Ovary (tissue), 3 donors: ENCODE measurements at regions not wholly inside any gene's neighbourhood (a gene's known extent, or its start where the extent isn't known, plus 50 kb on each side); places are given as distances from the start of the nearest gene placed in this dataset.

Experiments
- POLR2A ChIP-seq: fragments of 450-650 bp; IDR thresholded peaks from one replicate; pipeline ENCODE4 v1.6.1; 2017; ENCODE audit warnings: antibody characterized with exemption, mild to moderate bottlenecking, moderate library complexity
- TF ChIP-seq, protein P1 (sequence below), 3 donors: fragments of 450-650 bp in 2 of 3; fragments of 200-600 bp in 1 of 3; IDR thresholded peaks; one replicate each; pipeline versions ENCODE4 v1.5.1 to v1.8.0; 2016 to 2022; ENCODE audit warnings: antibody characterized with exemption in 3 of 3, mild to moderate bottlenecking in 1 of 3
- donor health status: DM: no; HTN: no; CAD: no.

DNA sequence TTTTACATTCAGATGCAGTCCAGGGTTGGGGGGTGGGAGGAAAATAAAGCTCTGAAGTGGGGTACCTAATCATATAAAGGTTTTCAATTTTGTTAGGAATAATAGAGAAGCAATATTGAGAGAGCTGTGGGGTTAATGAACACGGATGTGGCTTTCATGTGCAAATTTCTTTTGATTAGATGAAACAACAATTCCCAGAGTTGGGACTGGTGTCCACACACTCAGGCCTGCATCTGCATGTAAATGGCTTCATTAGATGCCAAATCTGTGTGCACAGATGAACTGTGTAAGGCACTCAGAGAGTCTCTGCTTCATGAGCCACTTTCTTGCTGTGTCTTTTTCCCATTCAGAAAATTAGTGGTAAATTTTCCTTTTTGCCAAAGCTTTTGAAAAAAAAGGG is 377.1 kb upstream of the NOVA1 start:
- TF ChIP-seq POLR2A = no peak
- TF ChIP-seq, protein P1, sequence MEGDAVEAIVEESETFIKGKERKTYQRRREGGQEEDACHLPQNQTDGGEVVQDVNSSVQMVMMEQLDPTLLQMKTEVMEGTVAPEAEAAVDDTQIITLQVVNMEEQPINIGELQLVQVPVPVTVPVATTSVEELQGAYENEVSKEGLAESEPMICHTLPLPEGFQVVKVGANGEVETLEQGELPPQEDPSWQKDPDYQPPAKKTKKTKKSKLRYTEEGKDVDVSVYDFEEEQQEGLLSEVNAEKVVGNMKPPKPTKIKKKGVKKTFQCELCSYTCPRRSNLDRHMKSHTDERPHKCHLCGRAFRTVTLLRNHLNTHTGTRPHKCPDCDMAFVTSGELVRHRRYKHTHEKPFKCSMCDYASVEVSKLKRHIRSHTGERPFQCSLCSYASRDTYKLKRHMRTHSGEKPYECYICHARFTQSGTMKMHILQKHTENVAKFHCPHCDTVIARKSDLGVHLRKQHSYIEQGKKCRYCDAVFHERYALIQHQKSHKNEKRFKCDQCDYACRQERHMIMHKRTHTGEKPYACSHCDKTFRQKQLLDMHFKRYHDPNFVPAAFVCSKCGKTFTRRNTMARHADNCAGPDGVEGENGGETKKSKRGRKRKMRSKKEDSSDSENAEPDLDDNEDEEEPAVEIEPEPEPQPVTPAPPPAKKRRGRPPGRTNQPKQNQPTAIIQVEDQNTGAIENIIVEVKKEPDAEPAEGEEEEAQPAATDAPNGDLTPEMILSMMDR (IDR thresholded peaks at IDR 0.05) = no peak
